Central memory CD8-positive, alpha-beta T cell (primary cell): ENCODE measurements at regions not wholly inside any gene's neighbourhood (a gene's known extent, or its start where the extent isn't known, plus 50 kb on each side); places are given as distances from the start of the nearest gene placed in this dataset.

Experiments used
- ATAC-seq: fragments of 150-1000 bp; cut with Tn5 transposase; replicated peaks from 2 replicates; pipeline ENCODE4 v1.10.0; 2022; ENCODE audit warnings: mild to moderate bottlenecking, moderate FRiP score, moderate number of reproducible peaks; ENCODE audit not compliant: poor library complexity, severe bottlenecking; ENCODE audit errors: extremely low read depth
- DNase-seq, 2 donors: peaks; one replicate each; pipeline ENCODE4 v3.0.0; 2021; ENCODE audit warnings: low spot score in 2 of 2
- H3K27ac Mint-ChIP-seq: one replicate; pipeline ENCODE4 v1.8.0; 2022; ENCODE audit warnings: low read depth, mild to moderate bottlenecking, moderate library complexity, mixed read lengths
- H3K27me3 Mint-ChIP-seq: one replicate; pipeline ENCODE4 v1.8.0; 2022; ENCODE audit warnings: mixed read lengths
- H3K36me3 Mint-ChIP-seq: one replicate; pipeline ENCODE4 v1.8.0; 2022; ENCODE audit warnings: mild to moderate bottlenecking, moderate library complexity, mixed read lengths; ENCODE audit not compliant: insufficient read depth
- H3K4me1 Mint-ChIP-seq: one replicate; pipeline ENCODE4 v1.8.0; 2022; ENCODE audit warnings: mixed read lengths
- H3K4me3 Mint-ChIP-seq: one replicate; pipeline ENCODE4 v1.8.0; 2022; ENCODE audit warnings: mild to moderate bottlenecking, moderate library complexity, mixed read lengths
- H3K9me3 Mint-ChIP-seq: one replicate; pipeline ENCODE4 v1.8.0; 2022; ENCODE audit warnings: mixed read lengths

GRCh38 chr6:90393232-90393884 lies 96.7 kb upstream of the BACH2 start:
- Mint-ChIP-seq H3K4me1 (peaks cover 32% of the 10 kb centered on the region), H3K9me3 (no peaks in the 10 kb centered on the region), H3K4me3 (no peak overlapping the region), H3K27me3 (no peaks in the 10 kb centered on the region), H3K27ac (peak overlapping the region; percentile 50), H3K36me3 (peaks cover 1% of the 10 kb centered on the region)
- ATAC-seq (peak; percentile 44), DNase-seq (peak; percentile 63 to 76)

- Mint-ChIP-seq H3K9me3 (no peaks in the 10 kb centered on the region), H3K4me3 (no peak overlapping the region), H3K4me1 (peaks cover 14% of the 10 kb centered on the region), H3K36me3 (peaks cover 1% of the 10 kb centered on the region), H3K27ac (no peak overlapping the region), H3K27me3 (peaks cover 13% of the 10 kb centered on the region)
- ATAC-seq, result no peak
- no peak for DNase-seq
Measured at GRCh38 chr6:90390379-90390778, 93.7 kb upstream of the BACH2 start.

GRCh38 chr6:90388395-90388794 lies 91.8 kb upstream of the BACH2 start:
- peaks cover 11% of the 10 kb centered on the region for H3K4me1 Mint-ChIP-seq
- H3K4me3 Mint-ChIP-seq, result no peak overlapping the region
- H3K9me3 Mint-ChIP-seq, result no peaks in the 10 kb centered on the region
- peaks cover 13% of the 10 kb centered on the region for H3K27me3 Mint-ChIP-seq
- peaks cover 1% of the 10 kb centered on the region for H3K36me3 Mint-ChIP-seq
- ATAC-seq, result no peak
- no peak for DNase-seq
- H3K27ac Mint-ChIP-seq, result no peak overlapping the region

- DNase-seq, result no peak
- ATAC-seq, result no peak
- Mint-ChIP-seq H3K4me1 (peaks cover 8% of the 10 kb centered on the region), H3K27ac (no peak overlapping the region), H3K4me3 (no peak overlapping the region), H3K9me3 (no peaks in the 10 kb centered on the region), H3K27me3 (peaks cover 13% of the 10 kb centered on the region), H3K36me3 (no peaks in the 10 kb centered on the region)
Measured at GRCh38 chr6:90387826-90388225, 91.2 kb upstream of the BACH2 start.

GRCh38 chr6:90387383-90387775 lies 90.7 kb upstream of the BACH2 start:
- H3K27ac Mint-ChIP-seq, result no peak overlapping the region
- no peak overlapping the region for H3K4me3 Mint-ChIP-seq
- H3K4me1 Mint-ChIP-seq, result peaks cover 7% of the 10 kb centered on the region
- no peak for DNase-seq
- no peaks in the 10 kb centered on the region for H3K36me3 Mint-ChIP-seq
- H3K9me3 Mint-ChIP-seq, result no peaks in the 10 kb centered on the region
- no peak for ATAC-seq
- peaks cover 13% of the 10 kb centered on the region for H3K27me3 Mint-ChIP-seq

GRCh38 chr6:90386399-90387382 lies 90.0 kb upstream of the BACH2 start:
- no peaks in the 10 kb centered on the region for H3K36me3 Mint-ChIP-seq
- no peak for DNase-seq
- no peak for ATAC-seq
- H3K4me3 Mint-ChIP-seq, result no peak overlapping the region
- no peak overlapping the region for H3K27ac Mint-ChIP-seq
- peaks cover 7% of the 10 kb centered on the region for H3K4me1 Mint-ChIP-seq
- peaks cover 17% of the 10 kb centered on the region for H3K27me3 Mint-ChIP-seq
- H3K9me3 Mint-ChIP-seq, result no peaks in the 10 kb centered on the region

- H3K27ac Mint-ChIP-seq, result no peak overlapping the region
- no peaks in the 10 kb centered on the region for H3K9me3 Mint-ChIP-seq
- no peak for DNase-seq
- no peak overlapping the region for H3K4me3 Mint-ChIP-seq
- H3K4me1 Mint-ChIP-seq, result peaks cover 7% of the 10 kb centered on the region
- H3K27me3 Mint-ChIP-seq, result peaks cover 25% of the 10 kb centered on the region
- ATAC-seq, result no peak
- no peaks in the 10 kb centered on the region for H3K36me3 Mint-ChIP-seq
Measured at GRCh38 chr6:90385759-90386313, 89.2 kb upstream of the BACH2 start.

GRCh38 chr6:90384720-90385119 lies 88.1 kb upstream of the BACH2 start:
- Mint-ChIP-seq H3K9me3 (no peaks in the 10 kb centered on the region), H3K27ac (no peak overlapping the region), H3K27me3 (peaks cover 26% of the 10 kb centered on the region), H3K4me1 (peaks cover 7% of the 10 kb centered on the region), H3K4me3 (no peak overlapping the region), H3K36me3 (no peaks in the 10 kb centered on the region)
- ATAC-seq (no peak), DNase-seq (no peak)

- ATAC-seq (peak; percentile 90), DNase-seq (no peak)
- Mint-ChIP-seq H3K4me3 (peak overlapping the region; percentile 12), H3K9me3 (no peaks in the 10 kb centered on the region), H3K27ac (no peak overlapping the region), H3K4me1 (peaks cover 7% of the 10 kb centered on the region), H3K27me3 (peaks cover 35% of the 10 kb centered on the region), H3K36me3 (no peaks in the 10 kb centered on the region)
Measured at GRCh38 chr6:90383196-90383822, 86.7 kb upstream of the BACH2 start.

GRCh38 chr6:90382760-90383159 lies 86.1 kb upstream of the BACH2 start:
- no peak for DNase-seq
- Mint-ChIP-seq H3K9me3 (no peaks in the 10 kb centered on the region), H3K27me3 (peaks cover 39% of the 10 kb centered on the region), H3K4me1 (peaks cover 7% of the 10 kb centered on the region), H3K36me3 (no peaks in the 10 kb centered on the region), H3K4me3 (no peak overlapping the region), H3K27ac (no peak overlapping the region)
- no peak for ATAC-seq

GRCh38 chr6:90375681-90376439 lies 79.2 kb upstream of the BACH2 start:
- no peaks in the 10 kb centered on the region for H3K9me3 Mint-ChIP-seq
- DNase-seq (no peak), ATAC-seq (peak; percentile 62)
- no peak overlapping the region for H3K27ac Mint-ChIP-seq
- peaks cover 20% of the 10 kb centered on the region for H3K27me3 Mint-ChIP-seq
- no peaks in the 10 kb centered on the region for H3K36me3 Mint-ChIP-seq
- no peak overlapping the region for H3K4me3 Mint-ChIP-seq
- no peaks in the 10 kb centered on the region for H3K4me1 Mint-ChIP-seq

- Mint-ChIP-seq H3K27me3 (peaks cover 14% of the 10 kb centered on the region), H3K9me3 (no peaks in the 10 kb centered on the region), H3K27ac (no peak overlapping the region), H3K4me1 (peaks cover 7% of the 10 kb centered on the region), H3K36me3 (no peaks in the 10 kb centered on the region), H3K4me3 (no peak overlapping the region)
- no peak for ATAC-seq
- DNase-seq, result no peak
Measured at GRCh38 chr6:90374201-90374600, 77.6 kb upstream of the BACH2 start.
